ENCODE measurements at regions not wholly inside any gene's neighbourhood (a gene's known extent, or its start where the extent isn't known, plus 50 kb on each side); places are given as distances from the start of the nearest gene placed in this dataset.

GRCh38 chr4:20026456-20026855 lies 225.2 kb upstream of the SLIT2 start:
- Histone ChIP-seq H3K4me3 (replicated peaks in 1 of 3; ENCODE audit: insufficient read depth in 1 of 3, low read depth in 2 of 3, low read length in 3 of 3) (no peak overlapping the region), H3K79me2 (ENCODE audit: insufficient read depth, low read length) (no peaks in the 10 kb centered on the region), H3K4me1 (ENCODE audit: insufficient read depth, low read length) (no peaks in the 10 kb centered on the region), H3K27me3 (ENCODE audit: control insufficient read depth in 1 of 2, insufficient read depth in 2 of 2, low read length in 2 of 2) (no peaks in the 10 kb centered on the region), H3K9ac (ENCODE audit: insufficient read depth, low read depth, low read length) (no peak overlapping the region), H4K20me1 (ENCODE audit: insufficient read depth, low read length) (no peaks in the 10 kb centered on the region), H3K27ac (ENCODE audit: extremely low read length, insufficient read depth, low read length) (no peak overlapping the region), H3K9me3 (ENCODE audit: low read length) (peaks cover 79% of the 10 kb centered on the region), H2AFZ (ENCODE audit: low read length) (no peak overlapping the region), H3K4me2 (ENCODE audit: low read depth, low read length) (no peak overlapping the region), H3K36me3 (replicated peaks in 1 of 2; ENCODE audit: control insufficient read depth in 1 of 2, insufficient read depth in 2 of 2, low read length in 2 of 2) (no peaks in the 10 kb centered on the region)
- intact Hi-C loops (cut with micrococcal nuclease; ENCODE audit: unreplicated experiment) (no loop called here), in situ Hi-C loops (cut with HindIII; ENCODE audit: extremely low pct_ligation_motif_present, low pct_unique_long_range_greater_than_20kb) (no loop called here)
- no TSS peak for BruUV-seq (replicated peaks)
- POLR2A ChIA-PET, result no interaction called here
- CTCF ChIA-PET (ENCODE audit: low intra/inter-chr PET ratio, low total read pairs), result no interaction called here
- no peak for ATAC-seq
- 0% methylated on average over 2 of the region's 2 CpGs for WGBS (ENCODE audit: low lambda C conversion rate)
- DNase-seq (ENCODE audit: low spot score), result no peak
- no peak for FAIRE-seq
- no peak for TF ChIP-seq ZNF256 (CRISPR knock-in tag; conservative IDR thresholded peaks at IDR 0.05)
- TF ChIP-seq GABPA (IDR thresholded peaks at IDR 0.05; ENCODE audit: low read depth, low read length), result no peak
- no peak for TF ChIP-seq GABPA (CRISPR knock-in tag; IDR thresholded peaks at IDR 0.05; ENCODE audit: low read depth)
- TF ChIP-seq TOPORS (CRISPR knock-in tag; IDR thresholded peaks at IDR 0.05), result no peak
- TF ChIP-seq, protein P1, sequence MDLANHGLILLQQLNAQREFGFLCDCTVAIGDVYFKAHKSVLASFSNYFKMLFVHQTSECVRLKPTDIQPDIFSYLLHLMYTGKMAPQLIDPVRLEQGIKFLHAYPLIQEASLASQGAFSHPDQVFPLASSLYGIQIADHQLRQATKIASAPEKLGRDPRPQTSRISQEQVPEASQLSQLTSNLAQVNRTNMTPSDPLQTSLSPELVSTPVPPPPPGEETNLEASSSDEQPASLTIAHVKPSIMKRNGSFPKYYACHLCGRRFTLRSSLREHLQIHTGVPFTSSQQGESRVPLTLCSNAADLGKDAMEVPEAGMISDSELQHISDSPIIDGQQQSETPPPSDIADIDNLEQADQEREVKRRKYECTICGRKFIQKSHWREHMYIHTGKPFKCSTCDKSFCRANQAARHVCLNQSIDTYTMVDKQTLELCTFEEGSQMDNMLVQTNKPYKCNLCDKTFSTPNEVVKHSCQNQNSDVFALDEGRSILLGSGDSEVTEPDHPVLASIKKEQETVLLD (CRISPR knock-in tag; IDR thresholded peaks at IDR 0.05; ENCODE audit: low read depth), result no peak
- TF ChIP-seq DZIP1 (CRISPR knock-in tag; IDR thresholded peaks at IDR 0.05), result no peak
- no peak for TF ChIP-seq GATA4 (IDR thresholded peaks at IDR 0.05; ENCODE audit: borderline replicate concordance, low read depth)
- TF ChIP-seq ZNF75D (CRISPR knock-in tag; IDR thresholded peaks at IDR 0.05; ENCODE audit: borderline replicate concordance), result no peak
- TF ChIP-seq GMEB1 (CRISPR knock-in tag; IDR thresholded peaks at IDR 0.05; ENCODE audit: borderline replicate concordance), result no peak
- TF ChIP-seq ZNF766 (CRISPR knock-in tag; IDR thresholded peaks at IDR 0.05; ENCODE audit: borderline replicate concordance), result no peak
- TF ChIP-seq KAT7 (CRISPR knock-in tag; IDR thresholded peaks at IDR 0.05; ENCODE audit: borderline replicate concordance), result no peak
- TF ChIP-seq HDAC2 (CRISPR knock-in tag; IDR thresholded peaks at IDR 0.05), result no peak
- TF ChIP-seq HMG20B (CRISPR knock-in tag; conservative IDR thresholded peaks at IDR 0.05), result no peak

All from HepG2 (cell line).